GM19351 (cell line): ENCODE measurements at regions not wholly inside any gene's neighbourhood (a gene's known extent, or its start where the extent isn't known, plus 50 kb on each side); places are given as distances from the start of the nearest gene placed in this dataset.

Experiments
- ATAC-seq: cut with Tn5 transposase; IDR thresholded peaks from one replicate; pipeline ENCODE4 v1.9.1; 2021; ENCODE audit warnings: mild to moderate bottlenecking, moderate library complexity; ENCODE audit not compliant: unreplicated experiment

- ATAC-seq, result no peak
Measured at GRCh38 chr22:46075764-46076531, 74.4 kb upstream of the PPARA start.

GRCh38 chr22:46076651-46077339, 73.5 kb upstream of the PPARA start:
- ATAC-seq, result no peak

- ATAC-seq, result no peak
Measured at GRCh38 chr22:46077669-46078099, 72.6 kb upstream of the PPARA start.

- ATAC-seq, result no peak
Measured at GRCh38 chr22:46078241-46079092, 71.9 kb upstream of the PPARA start.

- no peak for ATAC-seq
Measured at GRCh38 chr22:46079093-46079860, 71.0 kb upstream of the PPARA start.

- no peak for ATAC-seq
Measured at GRCh38 chr22:46079861-46080821, 70.2 kb upstream of the PPARA start.

GRCh38 chr22:46081036-46081830, 69.1 kb upstream of the PPARA start:
- ATAC-seq, result no peak

GRCh38 chr22:46081831-46082210, 68.5 kb upstream of the PPARA start:
- no peak for ATAC-seq

- ATAC-seq, result no peak
Measured at GRCh38 chr22:46082633-46083032, 67.7 kb upstream of the PPARA start.

GRCh38 chr22:46083383-46084350, 66.7 kb upstream of the PPARA start:
- ATAC-seq, result no peak

GRCh38 chr22:46084376-46084775, 66.0 kb upstream of the PPARA start:
- ATAC-seq, result no peak

GRCh38 chr22:46084943-46085827, 65.1 kb upstream of the PPARA start:
- no peak for ATAC-seq

- no peak for ATAC-seq
Measured at GRCh38 chr22:46085828-46086576, 64.3 kb upstream of the PPARA start.

- ATAC-seq, result no peak
Measured at GRCh38 chr22:46086577-46087335, 63.6 kb upstream of the PPARA start.

- no peak for ATAC-seq
Measured at GRCh38 chr22:46087336-46087690, 63.0 kb upstream of the PPARA start.
